CD4-positive, alpha-beta T cell treated with Interleukin-2 at 100 ng/mL for 4 hours (primary cell): ENCODE measurements at regions not wholly inside any gene's neighbourhood (a gene's known extent, or its start where the extent isn't known, plus 50 kb on each side); places are given as distances from the start of the nearest gene placed in this dataset.
"Not testable (repeated sequence)": the region's sequence is repeated elsewhere in the genome, so short reads cannot be mapped to it uniquely, and the experiment has no call there.

Experiments used
- DNase-seq: peaks from one replicate; pipeline ENCODE4 v3.0.0-alpha.2; 2020; ENCODE audit warnings: low spot score

- peak; percentile 65 for DNase-seq
Measured at GRCh38 chr21:32940079-32941014, 85.4 kb upstream of the OLIG2 start.

DNA sequence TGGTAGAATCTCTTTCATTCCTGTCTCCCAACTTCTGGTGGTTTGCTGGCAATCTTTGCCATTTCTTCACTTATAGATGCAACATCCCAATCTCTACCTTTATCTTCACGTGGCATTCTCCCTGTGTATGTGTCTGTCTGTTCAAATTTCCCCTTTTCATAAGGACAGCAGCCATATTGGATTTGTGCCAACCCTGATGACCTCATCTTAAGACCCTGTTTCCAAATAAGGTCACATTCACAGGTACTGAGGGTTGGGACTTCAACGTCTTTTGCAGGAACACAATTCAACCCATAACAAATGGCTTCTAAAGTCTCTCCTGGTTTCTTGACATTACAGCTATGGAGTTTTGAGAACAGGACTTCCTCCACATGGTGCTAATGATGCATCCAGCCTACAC lies 84.5 kb upstream of the OLIG2 start:
- no peak for DNase-seq

DNA sequence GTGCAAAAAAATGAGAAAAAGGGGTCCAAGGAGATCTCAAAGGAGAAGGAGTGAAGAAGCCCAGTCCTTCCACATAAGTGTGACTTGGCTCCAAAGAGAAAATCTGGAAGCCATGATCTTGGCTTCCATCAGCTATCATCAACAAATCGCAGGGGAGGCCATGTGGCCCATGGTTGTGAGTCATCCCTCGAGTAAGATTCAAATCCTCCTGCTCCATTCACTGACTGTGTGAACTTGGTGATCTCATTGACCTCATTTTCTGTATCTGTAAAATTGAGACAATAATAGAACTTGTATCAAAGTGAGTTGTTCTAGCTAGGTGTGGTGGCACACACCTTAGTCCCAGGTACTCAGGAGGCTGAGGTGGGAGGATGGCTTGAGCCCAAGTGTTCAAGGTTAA lies 79.1 kb upstream of the OLIG2 start:
- no peak for DNase-seq

DNA sequence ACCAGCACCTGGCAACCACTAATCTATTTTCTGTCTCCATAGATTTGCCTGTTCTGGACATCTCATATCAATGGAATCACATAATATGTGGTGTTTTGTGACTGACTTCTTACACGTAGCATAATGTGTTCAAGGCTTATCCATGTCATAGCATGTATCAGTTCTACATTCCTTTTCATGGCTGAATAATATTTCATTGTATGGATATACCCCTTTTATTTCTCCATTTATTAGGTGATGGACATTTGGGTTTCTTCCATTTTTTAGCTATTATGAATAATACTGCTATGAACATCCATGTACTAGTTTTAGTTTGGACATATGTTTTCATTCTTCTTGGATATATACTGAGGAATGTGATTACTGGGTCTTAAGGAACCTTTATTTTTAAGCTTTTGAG lies 78.0 kb upstream of the OLIG2 start:
- no peak for DNase-seq

DNA sequence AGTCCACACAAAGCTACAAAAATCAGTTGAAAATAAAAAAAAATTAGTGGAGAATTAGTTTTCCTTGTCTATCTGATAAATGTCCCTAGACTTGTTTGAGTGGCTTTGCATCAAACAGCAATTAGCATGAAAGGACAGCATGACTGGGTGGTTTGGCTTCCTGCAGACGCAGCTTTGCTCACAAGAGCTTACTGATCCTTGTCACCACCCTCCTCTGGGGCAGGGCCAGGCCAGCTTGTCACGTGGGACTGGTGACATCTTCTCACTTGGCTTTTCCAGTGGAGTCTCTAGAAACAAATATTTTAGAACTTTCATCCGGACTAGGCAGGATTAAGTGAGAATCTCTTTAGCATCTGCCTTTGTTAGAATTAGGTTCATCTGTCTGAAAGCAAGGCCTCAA lies 76.0 kb upstream of the OLIG2 start:
- DNase-seq: no peak

DNA sequence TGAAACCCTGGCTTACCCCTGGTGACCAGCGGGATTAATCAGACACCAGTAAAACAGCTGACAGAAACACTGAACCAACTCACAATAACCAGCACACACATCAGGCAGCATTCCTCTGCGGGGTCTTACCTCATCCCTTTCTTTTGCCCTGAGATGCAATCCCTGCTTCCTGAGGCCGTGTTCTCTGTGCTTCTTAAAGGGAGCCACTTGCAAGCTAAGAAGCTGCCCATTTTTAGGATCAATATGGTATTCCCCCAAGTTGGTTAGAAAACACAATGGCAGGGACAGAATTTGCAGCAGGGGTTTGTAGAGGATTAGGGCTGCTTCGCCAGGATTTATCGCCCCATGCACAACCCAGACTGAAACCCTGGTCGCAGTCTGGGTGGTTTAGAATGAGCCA lies 74.7 kb upstream of the OLIG2 start:
- DNase-seq: no peak

DNA sequence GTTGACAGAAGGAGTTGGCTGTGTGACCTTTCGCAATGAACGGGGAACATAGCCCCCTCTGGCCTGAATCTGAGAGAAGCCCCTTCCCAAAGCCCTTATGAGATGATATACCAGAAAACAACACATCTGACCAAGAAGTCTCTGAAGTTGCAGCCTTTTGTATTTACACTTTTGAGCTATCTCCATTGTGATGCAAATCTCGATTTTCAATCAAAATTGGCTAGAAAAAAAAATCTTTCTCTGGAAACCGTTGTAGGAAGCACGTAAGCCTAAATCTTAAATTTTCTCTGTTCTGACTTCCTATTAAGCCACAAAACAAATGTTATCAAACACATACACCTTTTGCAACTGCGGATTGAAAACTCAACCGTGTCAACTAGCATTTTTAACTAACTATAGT lies 71.4 kb upstream of the OLIG2 start:
- DNase-seq: no peak

- no peak for DNase-seq
Measured at GRCh38 chr21:32955311-32956060, 70.2 kb upstream of the OLIG2 start.

- no peak for DNase-seq
Measured at GRCh38 chr21:32956061-32956656, 69.6 kb upstream of the OLIG2 start.

DNA sequence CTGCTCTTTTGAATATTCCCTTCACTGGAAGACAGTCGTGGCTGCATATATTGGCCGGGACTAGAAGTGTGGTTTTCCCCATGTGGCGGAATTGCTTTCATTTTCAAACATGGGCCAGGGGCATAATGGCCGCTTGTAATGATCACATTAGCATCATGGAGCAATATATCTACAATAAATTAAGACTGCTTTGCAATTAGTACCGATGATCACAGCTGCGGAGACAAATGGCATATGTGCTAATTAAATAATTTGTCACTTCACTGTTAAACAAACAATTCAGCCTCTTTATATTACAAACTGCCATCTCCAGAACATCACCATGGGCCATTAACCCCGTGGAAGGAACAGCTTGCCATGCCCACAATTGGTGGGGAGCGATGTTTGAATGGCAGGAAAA lies 68.2 kb upstream of the OLIG2 start:
- DNase-seq: no peak

- DNase-seq: no peak
Measured at GRCh38 chr21:32958288-32959002, 67.3 kb upstream of the OLIG2 start.

- DNase-seq: no peak
Measured at GRCh38 chr21:32962268-32962667, 63.5 kb upstream of the OLIG2 start.

DNA sequence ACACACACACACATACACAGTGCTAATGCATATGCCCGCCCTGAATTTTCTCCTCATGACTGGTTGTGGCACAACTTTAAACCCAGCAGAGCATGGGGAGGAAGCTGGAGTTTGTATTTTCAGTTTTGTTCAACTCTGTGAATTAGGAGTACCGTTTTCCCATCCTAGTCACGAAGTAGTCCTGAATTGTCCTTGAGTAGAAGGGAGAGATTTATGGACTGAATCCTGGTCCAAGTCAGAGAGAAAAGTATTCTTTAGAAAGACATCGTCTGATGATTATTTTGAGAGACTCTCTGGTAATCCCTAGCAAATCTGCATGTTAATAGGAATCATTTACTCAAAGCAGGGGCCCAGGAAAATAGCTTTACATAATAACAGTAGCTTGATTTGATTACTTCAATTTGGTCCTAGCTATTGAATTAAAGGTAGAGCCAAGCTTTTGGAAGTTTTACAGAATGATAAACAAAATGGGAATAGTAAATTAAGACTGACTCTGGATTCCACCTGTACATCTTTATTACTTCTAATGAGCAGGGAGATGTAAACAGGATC lies 60.5 kb upstream of the OLIG2 start:
- no peak for DNase-seq

DNA sequence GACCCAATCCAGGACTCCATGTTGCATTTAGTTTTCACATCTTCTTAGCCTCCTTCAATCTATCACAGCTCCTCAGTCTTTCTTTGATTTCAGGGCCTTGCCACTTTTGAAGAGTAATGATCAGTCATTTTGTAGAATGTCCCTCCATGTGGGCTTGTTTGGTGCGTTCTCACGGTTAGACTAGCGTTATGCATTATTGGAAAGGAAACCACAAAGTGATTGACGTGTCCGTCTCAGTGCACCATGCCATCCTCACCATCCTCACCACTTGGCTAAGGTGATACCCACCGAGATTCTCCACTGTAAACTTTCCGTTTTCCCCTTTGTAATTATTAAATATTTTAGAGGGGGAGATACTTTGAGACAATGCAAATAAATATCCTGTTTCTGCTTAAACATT lies 59.6 kb upstream of the OLIG2 start:
- DNase-seq: peak; percentile 10

- DNase-seq: not testable (repeated sequence)
Measured at GRCh38 chr21:32968103-32968502, 57.6 kb upstream of the OLIG2 start.

GRCh38 chr21:32974653-32975052 lies 51.1 kb upstream of the OLIG2 start:
- no peak for DNase-seq

GRCh38 chr21:32975811-32976431 lies 49.8 kb upstream of the OLIG2 start:
- no peak for DNase-seq
